Esophagus muscularis mucosa (tissue), 4 donors: ENCODE measurements at regions not wholly inside any gene's neighbourhood (a gene's known extent, or its start where the extent isn't known, plus 50 kb on each side); places are given as distances from the start of the nearest gene placed in this dataset.

Experiments
- DNase-seq: peaks from one replicate; pipeline ENCODE4 v3.0.0-alpha.2; 2017; ENCODE audit errors: extremely low spot score
- H3K27ac ChIP-seq, 4 donors: fragments of 200-600 bp; sonication (generic); replicated peaks in 1 of 4; 1 replicate in 3 of 4; 2 replicates in 1 of 4; pipeline ENCODE4 v1.5.1; 2016 to 2019; ENCODE audit warnings: mild to moderate bottlenecking in 1 of 4
- H3K27me3 ChIP-seq, 4 donors: fragments of 200-600 bp; sonication (generic); one replicate each; pipeline versions ENCODE4 v1.5.1 to v1.6.0; 2016 to 2019
- H3K36me3 ChIP-seq, 4 donors: fragments of 200-600 bp; sonication (generic); one replicate each; pipeline ENCODE4 v1.5.1; 2016 to 2019
- H3K4me1 ChIP-seq, 4 donors: fragments of 200-600 bp; sonication (generic); one replicate each; pipeline ENCODE4 v1.5.1; 2016 to 2019
- H3K4me3 ChIP-seq, 4 donors: fragments of 200-600 bp; sonication (generic); 1 replicate in 2 of 4; 2 replicates in 2 of 4; pipeline ENCODE4 v1.5.1; 2016 to 2019; ENCODE audit warnings: mild to moderate bottlenecking in 4 of 4, moderate library complexity in 1 of 4
- H3K9me3 ChIP-seq, 4 donors: fragments of 200-600 bp; sonication (generic); 1 replicate in 3 of 4; 2 replicates in 1 of 4; pipeline ENCODE4 v1.5.1; 2016 to 2019
- CTCF ChIP-seq, 3 experiments: fragments of 200-600 bp in 2 of 3; fragments of 450-650 bp in 1 of 3; sonication (generic) in 2 of 3; IDR thresholded peaks; one replicate each; pipeline ENCODE4 v1.5.1; 2017 to 2019; ENCODE audit warnings: antibody characterized with exemption in 3 of 3, mild to moderate bottlenecking in 2 of 3, moderate library complexity in 1 of 3
- EP300 ChIP-seq: sonication (generic); formaldehyde crosslinking; IDR thresholded peaks from one replicate; pipeline ENCODE4 v1.6.1; 2017; ENCODE audit warnings: antibody characterized with exemption
- POLR2A ChIP-seq: fragments of 450-650 bp; IDR thresholded peaks from one replicate; pipeline ENCODE4 v1.6.1; 2017; ENCODE audit warnings: antibody characterized with exemption, moderate library complexity, mild to moderate bottlenecking, low read depth
- POLR2AphosphoS5 ChIP-seq, 2 donors: sonication (generic); formaldehyde crosslinking; IDR thresholded peaks; one replicate each; pipeline ENCODE4 v1.6.1; 2017; ENCODE audit warnings: antibody characterized with exemption in 2 of 2
- WGBS: methylation state at CpG from one replicate; pipeline ENCODE4 v1.1.5; 2018; 5-methylcytosine and 5-hydroxymethylcytosine counted together
- intact Hi-C: fragments of 100-400 bp; cut with DNase I; formaldehyde crosslinking; loops from one replicate; pipeline ENCODE4 v1.15.1; 2023

GRCh38 chr2:40556739-40557138 lies 104.8 kb upstream of the SLC8A1 start:
- DNase-seq = no peak
- Histone ChIP-seq H3K4me1 (no peaks in the 10 kb centered on the region), H3K9me3 (no peaks in the 10 kb centered on the region), H3K36me3 (no peaks in the 10 kb centered on the region), H3K27ac (no peak overlapping the region), H3K4me3 (no peak overlapping the region), H3K27me3 (no peaks in the 10 kb centered on the region)
- WGBS = 91% methylated on average over 6 of the region's 6 CpGs
- no peak for TF ChIP-seq POLR2AphosphoS5 (IDR thresholded peaks at IDR 0.05)
- no peak for TF ChIP-seq POLR2A
- no peak for TF ChIP-seq EP300
- no peak for TF ChIP-seq CTCF (IDR thresholded peaks at IDR 0.05)
- intact Hi-C loops = no loop called here

GRCh38 chr2:40558761-40559160 lies 106.9 kb upstream of the SLC8A1 start:
- no peaks in the 10 kb centered on the region for H3K4me1 ChIP-seq
- no peak overlapping the region for H3K4me3 ChIP-seq
- H3K27ac ChIP-seq = no peak overlapping the region
- 75% methylated on average over 6 of the region's 6 CpGs for WGBS
- TF ChIP-seq POLR2A (no peak), POLR2AphosphoS5 (IDR thresholded peaks at IDR 0.05) (no peak), EP300 (no peak), CTCF (IDR thresholded peaks at IDR 0.05) (no peak)
- H3K27me3 ChIP-seq = no peaks in the 10 kb centered on the region
- H3K9me3 ChIP-seq = no peaks in the 10 kb centered on the region
- intact Hi-C loops = no loop called here
- DNase-seq = no peak
- no peaks in the 10 kb centered on the region for H3K36me3 ChIP-seq

- no peak for DNase-seq
- no peak for TF ChIP-seq EP300
- TF ChIP-seq POLR2A = no peak
- no peak for TF ChIP-seq CTCF (IDR thresholded peaks at IDR 0.05)
- TF ChIP-seq POLR2AphosphoS5 (IDR thresholded peaks at IDR 0.05) = no peak
- H3K9me3 ChIP-seq = no peaks in the 10 kb centered on the region
- no peaks in the 10 kb centered on the region for H3K4me1 ChIP-seq
- H3K4me3 ChIP-seq = no peak overlapping the region
- intact Hi-C loops = no loop called here
- no peak overlapping the region for H3K27ac ChIP-seq
- H3K36me3 ChIP-seq = no peaks in the 10 kb centered on the region
- H3K27me3 ChIP-seq = no peaks in the 10 kb centered on the region
- WGBS = 92% methylated on average over 2 of the region's 2 CpGs
Observed at GRCh38 chr2:40559175-40559574, 107.3 kb upstream of the SLC8A1 start.

GRCh38 chr2:40564184-40564583 lies 112.3 kb upstream of the SLC8A1 start:
- intact Hi-C loops = no loop called here
- TF ChIP-seq EP300 (no peak), POLR2A (no peak), POLR2AphosphoS5 (IDR thresholded peaks at IDR 0.05) (no peak), CTCF (IDR thresholded peaks at IDR 0.05) (no peak)
- WGBS = 90% methylated on average over 2 of the region's 2 CpGs
- H3K4me3 ChIP-seq = no peak overlapping the region
- H3K27me3 ChIP-seq = no peaks in the 10 kb centered on the region
- no peaks in the 10 kb centered on the region for H3K4me1 ChIP-seq
- DNase-seq = no peak
- no peak overlapping the region for H3K27ac ChIP-seq
- H3K9me3 ChIP-seq = no peaks in the 10 kb centered on the region
- H3K36me3 ChIP-seq = no peaks in the 10 kb centered on the region

- H3K27me3 ChIP-seq = no peaks in the 10 kb centered on the region
- no peaks in the 10 kb centered on the region for H3K36me3 ChIP-seq
- 76% methylated on average over 1 of the region's 1 CpG for WGBS
Observed at GRCh38 chr2:40579247-40579646, 127.4 kb upstream of the SLC8A1 start.

More at GRCh38 chr2:40579247-40579646, 127.4 kb upstream of the SLC8A1 start:
- TF ChIP-seq POLR2AphosphoS5 (IDR thresholded peaks at IDR 0.05) (no peak), POLR2A (no peak), CTCF (IDR thresholded peaks at IDR 0.05) (no peak), EP300 (no peak)
- Histone ChIP-seq H3K4me3 (no peak overlapping the region), H3K27ac (no peak overlapping the region), H3K4me1 (no peaks in the 10 kb centered on the region), H3K9me3 (no peaks in the 10 kb centered on the region)
- intact Hi-C loops = no loop called here
- DNase-seq = no peak
